Testis (tissue), 2 donors: ENCODE measurements at regions not wholly inside any gene's neighbourhood (a gene's known extent, or its start where the extent isn't known, plus 50 kb on each side); places are given as distances from the start of the nearest gene placed in this dataset.

Source experiments
- CTCF ChIP-seq, 3 experiments: fragments of 450-650 bp in 2 of 3; fragments of 200-600 bp in 1 of 3; sonication (generic) in 1 of 3; IDR thresholded peaks; one replicate each; pipeline ENCODE4 v1.5.1; 2016 to 2019; ENCODE audit warnings: antibody characterized with exemption in 3 of 3, mild to moderate bottlenecking in 2 of 3, moderate library complexity in 1 of 3
- POLR2A ChIP-seq: fragments of 450-650 bp; IDR thresholded peaks from one replicate; pipeline ENCODE4 v1.6.1; 2017; ENCODE audit warnings: antibody characterized with exemption, mild to moderate bottlenecking, moderate library complexity

GRCh38 chr22:48654492-48654891, 1173.2 kb downstream of the BRD1 start:
- TF ChIP-seq CTCF (IDR thresholded peaks at IDR 0.05), result no peak
- no peak for TF ChIP-seq POLR2A
